ENCODE measurements at regions not wholly inside any gene's neighbourhood (a gene's known extent, or its start where the extent isn't known, plus 50 kb on each side); places are given as distances from the start of the nearest gene placed in this dataset.

- Histone ChIP-seq H3K36me3 (ENCODE audit: control insufficient read depth, insufficient read depth, low read length) (no peaks in the 10 kb centered on the region), H3K4me3 (ENCODE audit: extremely low read depth, insufficient read depth, low read length, poor library complexity, severe bottlenecking) (no peak overlapping the region), H3K27ac (ENCODE audit: low read depth, low read length, severe bottlenecking) (no peak overlapping the region), H3K4me1 (ENCODE audit: control insufficient read depth, insufficient read depth, low read length, poor library complexity, severe bottlenecking) (peaks cover 5% of the 10 kb centered on the region), H3K9me3 (ENCODE audit: control insufficient read depth, low read length) (no peaks in the 10 kb centered on the region)
- 90 to 91% methylated on average over 3 of the region's 5 CpGs for WGBS, 2 experiments (ENCODE audit: insufficient coverage in 2 of 2)
Measured at GRCh38 chr5:61623401-61624069, 291.5 kb downstream of the ZSWIM6 start.

- H3K4me3 ChIP-seq (ENCODE audit: extremely low read depth, insufficient read depth, low read length, poor library complexity, severe bottlenecking): no peak overlapping the region
- H3K36me3 ChIP-seq (ENCODE audit: control insufficient read depth, insufficient read depth, low read length): no peaks in the 10 kb centered on the region
- H3K4me1 ChIP-seq (ENCODE audit: control insufficient read depth, insufficient read depth, low read length, poor library complexity, severe bottlenecking): peaks cover 5% of the 10 kb centered on the region
- H3K27ac ChIP-seq (ENCODE audit: low read depth, low read length, severe bottlenecking): no peak overlapping the region
- no peaks in the 10 kb centered on the region for H3K9me3 ChIP-seq (ENCODE audit: control insufficient read depth, low read length)
- 86 to 100% methylated on average over 1 to 3 of the region's 3 CpGs for WGBS, 2 experiments (ENCODE audit: insufficient coverage in 2 of 2)
Measured at GRCh38 chr5:61624553-61625136, 292.6 kb downstream of the ZSWIM6 start.

GRCh38 chr5:61625137-61625561 lies 293.1 kb downstream of the ZSWIM6 start:
- Histone ChIP-seq H3K36me3 (ENCODE audit: control insufficient read depth, insufficient read depth, low read length) (no peaks in the 10 kb centered on the region), H3K4me1 (ENCODE audit: control insufficient read depth, insufficient read depth, low read length, poor library complexity, severe bottlenecking) (peaks cover 5% of the 10 kb centered on the region), H3K4me3 (ENCODE audit: extremely low read depth, insufficient read depth, low read length, poor library complexity, severe bottlenecking) (peak overlapping the region; percentile 39), H3K9me3 (ENCODE audit: control insufficient read depth, low read length) (no peaks in the 10 kb centered on the region), H3K27ac (ENCODE audit: low read depth, low read length, severe bottlenecking) (no peak overlapping the region)
- WGBS, 2 experiments (ENCODE audit: insufficient coverage in 2 of 2): 33 to 39% methylated on average over 6 to 7 of the region's 11 CpGs

- H3K36me3 ChIP-seq (ENCODE audit: control insufficient read depth, insufficient read depth, low read length): no peaks in the 10 kb centered on the region
- H3K27ac ChIP-seq (ENCODE audit: low read depth, low read length, severe bottlenecking): no peak overlapping the region
- peak overlapping the region; percentile 39 for H3K4me3 ChIP-seq (ENCODE audit: extremely low read depth, insufficient read depth, low read length, poor library complexity, severe bottlenecking)
- H3K4me1 ChIP-seq (ENCODE audit: control insufficient read depth, insufficient read depth, low read length, poor library complexity, severe bottlenecking): peaks cover 5% of the 10 kb centered on the region
- no peaks in the 10 kb centered on the region for H3K9me3 ChIP-seq (ENCODE audit: control insufficient read depth, low read length)
- WGBS, 2 experiments (ENCODE audit: insufficient coverage in 2 of 2): 22 to 32% methylated on average over 51 to 64 of the region's 76 CpGs
Measured at GRCh38 chr5:61625681-61626621, 293.9 kb downstream of the ZSWIM6 start.

GRCh38 chr5:61626639-61627282 lies 294.7 kb downstream of the ZSWIM6 start:
- no peak overlapping the region for H3K27ac ChIP-seq (ENCODE audit: low read depth, low read length, severe bottlenecking)
- no peaks in the 10 kb centered on the region for H3K36me3 ChIP-seq (ENCODE audit: control insufficient read depth, insufficient read depth, low read length)
- H3K4me3 ChIP-seq (ENCODE audit: extremely low read depth, insufficient read depth, low read length, poor library complexity, severe bottlenecking): peak overlapping the region; percentile 39
- 78 to 90% methylated on average over 7 to 10 of the region's 10 CpGs for WGBS, 2 experiments (ENCODE audit: insufficient coverage in 2 of 2)
- H3K9me3 ChIP-seq (ENCODE audit: control insufficient read depth, low read length): no peaks in the 10 kb centered on the region
- peaks cover 5% of the 10 kb centered on the region for H3K4me1 ChIP-seq (ENCODE audit: control insufficient read depth, insufficient read depth, low read length, poor library complexity, severe bottlenecking)

- no peak overlapping the region for H3K27ac ChIP-seq (ENCODE audit: low read depth, low read length, severe bottlenecking)
- no peak overlapping the region for H3K4me3 ChIP-seq (ENCODE audit: extremely low read depth, insufficient read depth, low read length, poor library complexity, severe bottlenecking)
- peaks cover 5% of the 10 kb centered on the region for H3K4me1 ChIP-seq (ENCODE audit: control insufficient read depth, insufficient read depth, low read length, poor library complexity, severe bottlenecking)
- H3K9me3 ChIP-seq (ENCODE audit: control insufficient read depth, low read length): no peaks in the 10 kb centered on the region
- H3K36me3 ChIP-seq (ENCODE audit: control insufficient read depth, insufficient read depth, low read length): no peaks in the 10 kb centered on the region
- WGBS, 2 experiments (ENCODE audit: insufficient coverage in 2 of 2): 73 to 91% methylated on average over 2 of the region's 2 CpGs
Measured at GRCh38 chr5:61627531-61627930, 295.5 kb downstream of the ZSWIM6 start.

GRCh38 chr5:61630908-61631307 lies 298.9 kb downstream of the ZSWIM6 start:
- WGBS, 2 experiments (ENCODE audit: insufficient coverage in 2 of 2): 100% methylated on average over 1 of the region's 2 CpGs; no CpG with 5 or more reads in 1 of the 2 experiments
- no peaks in the 10 kb centered on the region for H3K4me1 ChIP-seq (ENCODE audit: control insufficient read depth, insufficient read depth, low read length, poor library complexity, severe bottlenecking)
- H3K9me3 ChIP-seq (ENCODE audit: control insufficient read depth, low read length): no peaks in the 10 kb centered on the region
- no peak overlapping the region for H3K27ac ChIP-seq (ENCODE audit: low read depth, low read length, severe bottlenecking)
- H3K4me3 ChIP-seq (ENCODE audit: extremely low read depth, insufficient read depth, low read length, poor library complexity, severe bottlenecking): no peak overlapping the region
- no peaks in the 10 kb centered on the region for H3K36me3 ChIP-seq (ENCODE audit: control insufficient read depth, insufficient read depth, low read length)

- Histone ChIP-seq H3K4me3 (ENCODE audit: extremely low read depth, insufficient read depth, low read length, poor library complexity, severe bottlenecking) (no peak overlapping the region), H3K36me3 (ENCODE audit: control insufficient read depth, insufficient read depth, low read length) (no peaks in the 10 kb centered on the region), H3K4me1 (ENCODE audit: control insufficient read depth, insufficient read depth, low read length, poor library complexity, severe bottlenecking) (no peaks in the 10 kb centered on the region), H3K27ac (ENCODE audit: low read depth, low read length, severe bottlenecking) (peak overlapping the region; percentile 3), H3K9me3 (ENCODE audit: control insufficient read depth, low read length) (no peaks in the 10 kb centered on the region)
- WGBS, 2 experiments (ENCODE audit: insufficient coverage in 2 of 2): 62 to 81% methylated on average over 11 of the region's 11 CpGs
Measured at GRCh38 chr5:61631438-61631941, 299.4 kb downstream of the ZSWIM6 start.

- 40 to 80% methylated on average over 1 to 2 of the region's 2 CpGs for WGBS, 2 experiments (ENCODE audit: insufficient coverage in 2 of 2)
- no peak overlapping the region for H3K27ac ChIP-seq (ENCODE audit: low read depth, low read length, severe bottlenecking)
- H3K4me3 ChIP-seq (ENCODE audit: extremely low read depth, insufficient read depth, low read length, poor library complexity, severe bottlenecking): no peak overlapping the region
Measured at GRCh38 chr5:61632064-61632463, 300.0 kb downstream of the ZSWIM6 start.

GRCh38 chr5:61635271-61635670 lies 303.2 kb downstream of the ZSWIM6 start:
- Histone ChIP-seq H3K27ac (ENCODE audit: low read depth, low read length, severe bottlenecking) (no peak overlapping the region), H3K4me3 (ENCODE audit: extremely low read depth, insufficient read depth, low read length, poor library complexity, severe bottlenecking) (no peak overlapping the region), H3K9me3 (ENCODE audit: control insufficient read depth, low read length) (no peaks in the 10 kb centered on the region), H3K36me3 (ENCODE audit: control insufficient read depth, insufficient read depth, low read length) (no peaks in the 10 kb centered on the region), H3K4me1 (ENCODE audit: control insufficient read depth, insufficient read depth, low read length, poor library complexity, severe bottlenecking) (no peaks in the 10 kb centered on the region)
- WGBS, 2 experiments (ENCODE audit: insufficient coverage in 2 of 2): 87 to 96% methylated on average over 3 of the region's 3 CpGs

More at GRCh38 chr5:61632064-61632463, 300.0 kb downstream of the ZSWIM6 start:
- Histone ChIP-seq H3K4me1 (ENCODE audit: control insufficient read depth, insufficient read depth, low read length, poor library complexity, severe bottlenecking) (no peaks in the 10 kb centered on the region), H3K9me3 (ENCODE audit: control insufficient read depth, low read length) (no peaks in the 10 kb centered on the region), H3K36me3 (ENCODE audit: control insufficient read depth, insufficient read depth, low read length) (no peaks in the 10 kb centered on the region)

Measured in mesodermal cell (in vitro differentiated cells).